Testis (tissue), 2 donors: ENCODE measurements at regions not wholly inside any gene's neighbourhood (a gene's known extent, or its start where the extent isn't known, plus 50 kb on each side); places are given as distances from the start of the nearest gene placed in this dataset.

Experiments used
- DNase-seq: peaks from one replicate; pipeline ENCODE4 v3.0.0-alpha.2; 2019
- H3K27ac ChIP-seq, 2 donors: fragments of 200-600 bp; sonication (generic); one replicate each; pipeline ENCODE4 v1.5.1; 2019
- H3K27me3 ChIP-seq: fragments of 200-600 bp; sonication (generic); one replicate; pipeline ENCODE4 v1.5.1; 2019
- H3K36me3 ChIP-seq: fragments of 200-600 bp; sonication (generic); one replicate; pipeline ENCODE4 v1.5.1; 2017; ENCODE audit warnings: low read depth; ENCODE audit errors: missing control alignments
- H3K4me1 ChIP-seq: fragments of 200-600 bp; sonication (generic); one replicate; pipeline ENCODE4 v1.5.1; 2019
- H3K4me3 ChIP-seq, 2 donors: fragments of 200-600 bp; sonication (generic); one replicate each; pipeline ENCODE4 v1.5.1; 2017 to 2019
- H3K9me3 ChIP-seq: fragments of 200-600 bp; sonication (generic); one replicate; pipeline ENCODE4 v1.5.1; 2017
- CTCF ChIP-seq, 3 experiments: fragments of 450-650 bp in 2 of 3; fragments of 200-600 bp in 1 of 3; sonication (generic) in 1 of 3; IDR thresholded peaks; one replicate each; pipeline ENCODE4 v1.5.1; 2016 to 2019; ENCODE audit warnings: antibody characterized with exemption in 3 of 3, mild to moderate bottlenecking in 2 of 3, moderate library complexity in 1 of 3
- POLR2A ChIP-seq: fragments of 450-650 bp; IDR thresholded peaks from one replicate; pipeline ENCODE4 v1.6.1; 2017; ENCODE audit warnings: antibody characterized with exemption, mild to moderate bottlenecking, moderate library complexity
- WGBS, 2 donors: methylation state at CpG; one replicate each; pipeline ENCODE4 v1.1.5; 2018; 5-methylcytosine and 5-hydroxymethylcytosine counted together
- intact Hi-C: fragments of 100-400 bp; cut with DNase I; formaldehyde crosslinking; loops from one replicate; pipeline ENCODE4 v1.15.1; 2023; ENCODE audit warnings: low total_unique reads

- H3K36me3 ChIP-seq = no peaks in the 10 kb centered on the region
- no peak for DNase-seq
- H3K27ac ChIP-seq = no peak overlapping the region
- no peaks in the 10 kb centered on the region for H3K4me1 ChIP-seq
- no peaks in the 10 kb centered on the region for H3K9me3 ChIP-seq
- H3K4me3 ChIP-seq = no peak overlapping the region
- no peak for TF ChIP-seq POLR2A
- TF ChIP-seq CTCF (IDR thresholded peaks at IDR 0.05) = no peak
- intact Hi-C loops = no loop called here
- WGBS, 2 donors = 89 to 97% methylated on average over 1 of the region's 1 CpG
- no peaks in the 10 kb centered on the region for H3K27me3 ChIP-seq
These were observed 145.4 kb downstream of the KIF20B start for GRCh38 chr10:89846786-89847185.

GRCh38 chr10:89852872-89853271, 151.5 kb downstream of the KIF20B start:
- no peak for DNase-seq
- TF ChIP-seq POLR2A (no peak), CTCF (IDR thresholded peaks at IDR 0.05) (no peak)
- H3K36me3 ChIP-seq = no peaks in the 10 kb centered on the region
- no peaks in the 10 kb centered on the region for H3K4me1 ChIP-seq
- WGBS, 2 donors = 83 to 89% methylated on average over 5 of the region's 5 CpGs
- H3K27ac ChIP-seq = no peak overlapping the region
- H3K9me3 ChIP-seq = no peaks in the 10 kb centered on the region
- no peaks in the 10 kb centered on the region for H3K27me3 ChIP-seq
- intact Hi-C loops = no loop called here
- no peak overlapping the region for H3K4me3 ChIP-seq

GRCh38 chr10:89853781-89854191, 152.4 kb downstream of the KIF20B start:
- Histone ChIP-seq H3K27ac (no peak overlapping the region), H3K4me3 (peak overlapping the region in 1 of 2 donors; percentile 6), H3K36me3 (no peaks in the 10 kb centered on the region), H3K9me3 (no peaks in the 10 kb centered on the region), H3K4me1 (no peaks in the 10 kb centered on the region), H3K27me3 (no peaks in the 10 kb centered on the region)
- WGBS, 2 donors = 49 to 55% methylated on average over 18 of the region's 18 CpGs
- DNase-seq = no peak
- TF ChIP-seq CTCF (IDR thresholded peaks at IDR 0.05) = peak in 1 of 3 experiments; percentile 18
- TF ChIP-seq POLR2A = no peak
- intact Hi-C loops = no loop called here

- TF ChIP-seq POLR2A (no peak), CTCF (IDR thresholded peaks at IDR 0.05) (no peak)
- H3K4me1 ChIP-seq = no peaks in the 10 kb centered on the region
- H3K27ac ChIP-seq = no peak overlapping the region
- no peaks in the 10 kb centered on the region for H3K27me3 ChIP-seq
- no peaks in the 10 kb centered on the region for H3K36me3 ChIP-seq
- WGBS, 2 donors = 29 to 42% methylated on average over 1 of the region's 1 CpG
- no peak for DNase-seq
- H3K9me3 ChIP-seq = no peaks in the 10 kb centered on the region
- intact Hi-C loops = no loop called here
- H3K4me3 ChIP-seq = no peak overlapping the region
These were observed 156.1 kb downstream of the KIF20B start for GRCh38 chr10:89857431-89858042.

- Histone ChIP-seq H3K9me3 (no peaks in the 10 kb centered on the region), H3K4me1 (no peaks in the 10 kb centered on the region), H3K27me3 (no peaks in the 10 kb centered on the region), H3K4me3 (no peak overlapping the region), H3K27ac (no peak overlapping the region), H3K36me3 (no peaks in the 10 kb centered on the region)
- intact Hi-C loops = no loop called here
- no peak for DNase-seq
- TF ChIP-seq CTCF (IDR thresholded peaks at IDR 0.05) = no peak
- no peak for TF ChIP-seq POLR2A
These were observed 159.8 kb downstream of the KIF20B start for GRCh38 chr10:89861199-89861573.
